ENCODE measurements at regions not wholly inside any gene's neighbourhood (a gene's known extent, or its start where the extent isn't known, plus 50 kb on each side); places are given as distances from the start of the nearest gene placed in this dataset.

GRCh38 chr2:181241366-181241765 lies 215.8 kb upstream of the ITGA4 start:
- TF ChIP-seq EZH2 (IDR thresholded peaks at IDR 0.05): no peak
- no peak for TF ChIP-seq POLR2AphosphoS5 (IDR thresholded peaks at IDR 0.05; ENCODE audit: borderline replicate concordance, low read depth, low read length)
